RWPE2 (cell line): ENCODE measurements at regions not wholly inside any gene's neighbourhood (a gene's known extent, or its start where the extent isn't known, plus 50 kb on each side); places are given as distances from the start of the nearest gene placed in this dataset.

Experiments
- ATAC-seq: fragments of 200-7000 bp; cut with Tn5 transposase; 3 replicates; pipeline ENCODE4 v1.9.1; 2021; ENCODE audit warnings: low read depth
- DNase-seq: peaks from one replicate; pipeline ENCODE4 v3.0.0-alpha.2; 2020; ENCODE audit warnings: low spot score
- H3K27ac ChIP-seq: fragments of 450-650 bp; 2 replicates; pipeline ENCODE4 v1.5.1; 2017; ENCODE audit warnings: mild to moderate bottlenecking; ENCODE audit not compliant: poor library complexity, severe bottlenecking
- H3K27me3 ChIP-seq: fragments of 250-450 bp; sonication (Bioruptor Pico); 2 replicates; pipeline ENCODE4 v1.5.1; 2021; ENCODE audit warnings: mild to moderate bottlenecking, moderate library complexity; ENCODE audit not compliant: insufficient read depth, poor library complexity, severe bottlenecking
- H3K36me3 ChIP-seq: fragments of 250-450 bp; sonication (Bioruptor Pico); 2 replicates; pipeline ENCODE4 v1.5.1; 2020; ENCODE audit warnings: low read depth, mild to moderate bottlenecking, moderate library complexity
- H3K4me1 ChIP-seq: fragments of 250-450 bp; sonication (Bioruptor Pico); 2 replicates; pipeline ENCODE4 v1.5.1; 2021; ENCODE audit warnings: mild to moderate bottlenecking, moderate library complexity; ENCODE audit not compliant: insufficient read depth, poor library complexity, severe bottlenecking
- H3K4me3 ChIP-seq: fragments of 250-450 bp; sonication (Bioruptor Pico); 2 replicates; pipeline ENCODE4 v1.5.1; 2021; ENCODE audit warnings: mild to moderate bottlenecking, moderate library complexity; ENCODE audit not compliant: severe bottlenecking
- H3K9me3 ChIP-seq: fragments of 250-450 bp; sonication (Bioruptor Pico); 2 replicates; pipeline ENCODE4 v1.5.1; 2021; ENCODE audit warnings: mild to moderate bottlenecking, moderate library complexity; ENCODE audit not compliant: severe bottlenecking
- CTCF ChIP-seq: fragments of 450-650 bp; IDR thresholded peaks from one replicate; pipeline ENCODE4 v1.5.1; 2017; ENCODE audit warnings: mild to moderate bottlenecking, moderate library complexity; ENCODE audit not compliant: poor library complexity, severe bottlenecking

GRCh38 chr13:90094357-90094756 is 1253.1 kb upstream of the MIR17HG start:
- no peak overlapping the region for H3K27ac ChIP-seq
- ATAC-seq = no peak
- DNase-seq = no peak

GRCh38 chr13:90098577-90098976 is 1248.9 kb upstream of the MIR17HG start:
- DNase-seq = no peak
- Histone ChIP-seq H3K27ac (no peak overlapping the region), H3K27me3 (no peaks in the 10 kb centered on the region), H3K4me3 (no peak overlapping the region), H3K9me3 (no peaks in the 10 kb centered on the region), H3K36me3 (no peaks in the 10 kb centered on the region), H3K4me1 (no peaks in the 10 kb centered on the region)
- no peak for ATAC-seq
- no peak for TF ChIP-seq CTCF

More at GRCh38 chr13:90094357-90094756, 1253.1 kb upstream of the MIR17HG start:
- Histone ChIP-seq H3K9me3 (no peaks in the 10 kb centered on the region), H3K4me3 (no peak overlapping the region), H3K4me1 (no peaks in the 10 kb centered on the region), H3K27me3 (no peaks in the 10 kb centered on the region), H3K36me3 (no peaks in the 10 kb centered on the region)
- TF ChIP-seq CTCF = no peak

- no peak overlapping the region for H3K4me3 ChIP-seq
- no peak for TF ChIP-seq CTCF
- H3K9me3 ChIP-seq = no peaks in the 10 kb centered on the region
- DNase-seq (no peak), ATAC-seq (no peak)
- H3K27ac ChIP-seq = no peak overlapping the region
- H3K4me1 ChIP-seq = no peaks in the 10 kb centered on the region
- no peaks in the 10 kb centered on the region for H3K36me3 ChIP-seq
- no peaks in the 10 kb centered on the region for H3K27me3 ChIP-seq
Measured at GRCh38 chr13:90099847-90100246, 1247.6 kb upstream of the MIR17HG start.

GRCh38 chr13:90103099-90103784 is 1244.2 kb upstream of the MIR17HG start:
- DNase-seq (no peak), ATAC-seq (no peak)
- Histone ChIP-seq H3K36me3 (no peaks in the 10 kb centered on the region), H3K4me1 (peaks cover 3% of the 10 kb centered on the region), H3K27ac (no peak overlapping the region), H3K27me3 (no peaks in the 10 kb centered on the region), H3K9me3 (no peaks in the 10 kb centered on the region), H3K4me3 (no peak overlapping the region)
- no peak for TF ChIP-seq CTCF

GRCh38 chr13:90104764-90105163 is 1242.7 kb upstream of the MIR17HG start:
- Histone ChIP-seq H3K4me3 (no peak overlapping the region), H3K27me3 (no peaks in the 10 kb centered on the region), H3K36me3 (no peaks in the 10 kb centered on the region), H3K9me3 (no peaks in the 10 kb centered on the region), H3K4me1 (peaks cover 3% of the 10 kb centered on the region), H3K27ac (no peak overlapping the region)
- no peak for DNase-seq
- ATAC-seq = no peak
- TF ChIP-seq CTCF = no peak
